Stimulated activated naive CD8-positive, alpha-beta T cell treated with anti-CD3 and anti-CD28 coated beads, Interleukin-15, amount 100 ng/mL, for 72 hours (primary cell): ENCODE measurements at regions not wholly inside any gene's neighbourhood (a gene's known extent, or its start where the extent isn't known, plus 50 kb on each side); places are given as distances from the start of the nearest gene placed in this dataset.
"Not testable (repeated sequence)": the region's sequence is repeated elsewhere in the genome, so short reads cannot be mapped to it uniquely, and the experiment has no call there.

ENCODE experiments used
- ATAC-seq: fragments of 150-1000 bp; cut with Tn5 transposase; 2 replicates; pipeline ENCODE4 v1.10.0; 2021; ENCODE audit warnings: mild to moderate bottlenecking, moderate library complexity
- DNase-seq, 2 donors: peaks; one replicate each; pipeline ENCODE4 v3.0.0; 2021 to 2022
- H3K27ac Mint-ChIP-seq, 2 donors: one replicate each; pipeline ENCODE4 v1.8.0; 2022; ENCODE audit warnings: mild to moderate bottlenecking in 2 of 2, mixed read lengths in 2 of 2, moderate library complexity in 2 of 2
- H3K27me3 Mint-ChIP-seq: one replicate; pipeline ENCODE4 v1.8.0; 2022; ENCODE audit warnings: mixed read lengths
- H3K4me1 Mint-ChIP-seq: one replicate; pipeline ENCODE4 v1.8.0; 2022; ENCODE audit warnings: mild to moderate bottlenecking, mixed read lengths
- H3K4me3 Mint-ChIP-seq, 2 donors: one replicate each; pipeline ENCODE4 v1.8.0; 2022; ENCODE audit warnings: mild to moderate bottlenecking in 2 of 2, mixed read lengths in 2 of 2, moderate library complexity in 1 of 2
- H3K9me3 Mint-ChIP-seq, 2 donors: one replicate each; pipeline ENCODE4 v1.8.0; 2022; ENCODE audit warnings: mixed read lengths in 2 of 2

DNA sequence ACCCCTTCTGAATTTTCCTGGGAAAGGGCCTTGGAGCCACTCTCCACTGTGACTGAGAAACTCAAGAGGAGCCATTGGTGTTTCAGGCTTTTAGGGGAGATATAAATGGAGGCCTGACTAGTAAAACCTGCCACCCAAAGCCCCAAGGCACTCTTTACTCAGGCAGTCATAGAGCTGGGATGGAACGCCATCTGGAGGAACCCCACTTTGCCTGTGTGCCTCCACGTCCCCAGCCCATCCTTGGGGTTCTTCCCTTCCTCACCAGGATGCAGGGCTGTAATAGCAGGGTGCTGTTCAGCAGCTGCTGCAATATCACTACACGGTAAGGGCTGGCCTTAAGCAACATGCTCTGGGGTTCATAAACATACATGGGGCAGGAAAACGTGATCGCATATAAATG lies 232.6 kb downstream of the BAMBI start:
- H3K27ac Mint-ChIP-seq, result peak overlapping the region in 1 of 2 donors; percentile 46
- H3K27me3 Mint-ChIP-seq, result no peaks in the 10 kb centered on the region
- DNase-seq, result no peak
- no peak for ATAC-seq
- H3K4me3 Mint-ChIP-seq, result no peak overlapping the region
- H3K9me3 Mint-ChIP-seq, result no peaks in the 10 kb centered on the region
- H3K4me1 Mint-ChIP-seq, result no peaks in the 10 kb centered on the region

DNA sequence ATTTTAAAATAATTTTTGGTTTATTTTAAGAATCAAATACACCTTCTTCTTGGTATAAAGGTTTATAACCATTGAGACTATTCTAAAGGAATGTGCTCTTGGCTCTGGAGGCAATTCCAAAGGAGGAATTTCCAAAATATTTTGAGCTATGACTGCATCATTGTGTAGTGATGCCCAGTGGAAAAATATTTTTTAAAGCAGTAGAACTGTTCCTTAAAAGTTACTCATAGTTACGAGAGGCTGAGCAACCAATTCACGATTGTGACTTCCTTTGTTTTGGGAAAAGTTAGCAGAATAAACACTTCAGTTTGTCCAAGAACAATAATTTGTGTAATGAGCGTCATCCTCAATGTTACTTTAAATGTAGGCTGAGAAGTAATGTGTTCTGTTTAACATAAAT lies 233.6 kb downstream of the BAMBI start:
- Mint-ChIP-seq H3K9me3 (no peaks in the 10 kb centered on the region), H3K4me1 (no peaks in the 10 kb centered on the region)
- no peak for DNase-seq

DNA sequence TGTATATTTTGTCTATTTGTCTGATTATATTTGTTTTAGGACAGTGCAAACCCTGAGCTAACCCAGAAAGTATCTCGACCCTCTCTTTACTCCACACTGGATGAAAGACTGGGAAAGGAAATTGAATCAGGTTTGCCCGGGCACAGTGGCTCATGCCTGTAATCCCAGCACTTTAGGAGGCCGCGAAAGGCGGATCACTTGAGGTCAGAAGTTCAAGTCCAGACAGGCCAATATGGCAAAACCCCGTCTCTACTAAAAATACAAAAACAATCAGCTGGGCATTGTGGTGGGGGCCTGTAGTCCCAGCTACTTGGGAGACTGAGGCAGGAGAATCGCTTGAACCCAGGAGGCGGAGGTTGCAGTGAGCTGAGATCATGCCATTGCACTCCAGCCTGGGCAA lies 234.2 kb downstream of the BAMBI start:
- H3K4me3 Mint-ChIP-seq, DNase-seq, H3K9me3 Mint-ChIP-seq, H3K27ac Mint-ChIP-seq, H3K4me1 Mint-ChIP-seq, H3K27me3 Mint-ChIP-seq, ATAC-seq: not testable (repeated sequence)

More for the DNA sequence above, 233.6 kb downstream of the BAMBI start:
- no peak for ATAC-seq
- Mint-ChIP-seq H3K4me3 (no peak overlapping the region), H3K27ac (no peak overlapping the region), H3K27me3 (no peaks in the 10 kb centered on the region)

DNA sequence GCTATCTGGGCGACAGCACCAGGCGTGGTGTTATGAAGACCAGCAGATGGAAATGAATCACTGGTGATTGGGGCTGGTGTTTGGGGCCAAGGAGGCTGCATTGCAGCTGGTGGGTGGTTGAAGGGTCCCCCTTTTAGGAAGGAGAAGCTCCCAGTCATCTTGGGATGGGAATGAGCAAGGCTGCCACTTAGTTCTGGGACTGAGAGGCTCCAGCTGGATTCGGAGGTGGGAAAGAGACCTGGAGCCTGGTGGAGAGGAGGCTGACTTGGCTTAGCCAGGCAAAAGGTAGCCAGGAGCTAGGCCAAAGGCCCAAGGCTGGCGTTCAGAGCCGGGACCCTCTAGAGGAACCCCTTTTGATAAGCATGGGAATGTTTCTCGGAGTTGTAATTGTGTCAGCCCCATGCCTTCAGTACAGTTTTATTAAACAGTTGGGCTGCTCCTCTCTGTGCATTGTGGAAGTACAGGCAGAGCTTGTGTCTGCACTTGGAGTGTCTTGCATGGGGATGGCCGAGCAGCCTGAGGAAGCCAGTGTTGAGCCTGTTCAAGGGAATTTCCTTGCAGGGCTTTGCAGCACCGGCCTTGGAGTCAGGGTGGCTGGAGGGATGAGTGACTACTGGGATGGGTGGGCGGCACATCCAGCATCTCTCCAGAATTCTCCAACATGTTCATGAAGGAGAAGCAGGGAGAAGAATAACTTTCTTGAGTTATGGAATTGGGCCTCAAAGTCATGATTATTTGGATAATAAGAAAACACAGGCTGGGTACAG lies 234.9 kb downstream of the BAMBI start:
- Mint-ChIP-seq H3K9me3 (no peaks in the 10 kb centered on the region), H3K27me3 (no peaks in the 10 kb centered on the region), H3K4me3 (no peak overlapping the region), H3K27ac (no peak overlapping the region), H3K4me1 (no peaks in the 10 kb centered on the region)
- DNase-seq, result no peak
- no peak for ATAC-seq

DNA sequence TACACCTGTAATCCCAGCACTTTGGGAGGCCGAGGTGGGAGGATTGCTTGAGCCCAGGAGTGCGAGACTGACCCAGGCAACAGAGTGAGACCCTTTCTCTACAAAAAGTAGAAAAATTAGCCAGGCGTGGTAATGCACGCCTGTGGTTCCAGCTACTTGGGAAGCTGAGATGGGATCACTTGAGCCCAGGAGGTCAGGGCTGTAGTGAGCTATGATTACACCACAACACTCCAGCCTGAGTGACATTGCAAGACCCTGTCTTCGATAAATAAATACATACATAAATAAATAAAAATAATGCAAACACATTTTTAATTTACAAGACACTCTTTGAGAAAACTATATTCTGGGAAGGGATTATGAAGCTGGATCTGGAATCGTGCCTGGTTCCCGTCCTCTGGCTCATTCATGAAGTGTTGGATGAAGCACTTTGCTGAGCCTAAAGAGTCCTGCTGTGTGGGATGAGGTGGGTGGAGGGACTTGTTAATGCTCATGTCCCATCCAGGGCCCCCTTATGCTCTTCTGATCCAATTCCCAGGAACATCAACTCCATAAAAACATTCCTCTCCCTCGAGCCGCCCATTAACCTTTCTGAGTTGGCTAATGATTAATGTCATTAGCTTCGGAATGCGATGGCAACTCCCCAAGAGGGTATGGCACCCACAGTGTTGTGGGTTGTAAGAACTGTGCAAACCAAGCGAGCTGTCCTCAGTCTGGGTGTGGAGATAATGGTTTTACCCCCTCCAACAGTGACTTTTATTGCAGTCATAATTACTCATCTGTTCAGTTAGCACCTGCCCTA lies 236.3 kb downstream of the BAMBI start:
- DNase-seq, result no peak
- no peak for ATAC-seq
- Mint-ChIP-seq H3K27ac (no peak overlapping the region), H3K27me3 (no peaks in the 10 kb centered on the region), H3K4me3 (no peak overlapping the region), H3K4me1 (no peaks in the 10 kb centered on the region), H3K9me3 (no peaks in the 10 kb centered on the region)

DNA sequence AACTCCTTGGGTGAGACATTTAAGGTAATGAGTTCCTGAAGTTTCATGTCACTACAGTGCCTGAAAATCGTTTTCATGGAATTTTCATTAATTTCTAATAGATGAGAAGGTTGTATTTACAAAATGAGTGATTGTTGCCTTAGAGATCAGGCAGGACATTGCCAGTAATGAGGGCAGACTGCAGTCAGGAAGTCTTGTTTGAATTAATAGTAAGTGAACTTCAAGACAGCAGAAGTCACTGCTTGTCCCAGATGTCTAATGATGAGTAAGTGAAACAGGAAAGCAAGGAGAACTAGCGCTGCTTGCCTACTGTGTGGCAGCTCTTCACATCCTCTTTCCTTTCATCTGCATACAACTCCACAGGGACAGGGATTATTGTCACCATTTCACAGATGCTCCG lies 237.4 kb downstream of the BAMBI start:
- DNase-seq, result no peak
- no peaks in the 10 kb centered on the region for H3K4me1 Mint-ChIP-seq
- no peak overlapping the region for H3K27ac Mint-ChIP-seq
- H3K27me3 Mint-ChIP-seq, result no peaks in the 10 kb centered on the region
- ATAC-seq, result no peak
- no peaks in the 10 kb centered on the region for H3K9me3 Mint-ChIP-seq
- no peak overlapping the region for H3K4me3 Mint-ChIP-seq

DNA sequence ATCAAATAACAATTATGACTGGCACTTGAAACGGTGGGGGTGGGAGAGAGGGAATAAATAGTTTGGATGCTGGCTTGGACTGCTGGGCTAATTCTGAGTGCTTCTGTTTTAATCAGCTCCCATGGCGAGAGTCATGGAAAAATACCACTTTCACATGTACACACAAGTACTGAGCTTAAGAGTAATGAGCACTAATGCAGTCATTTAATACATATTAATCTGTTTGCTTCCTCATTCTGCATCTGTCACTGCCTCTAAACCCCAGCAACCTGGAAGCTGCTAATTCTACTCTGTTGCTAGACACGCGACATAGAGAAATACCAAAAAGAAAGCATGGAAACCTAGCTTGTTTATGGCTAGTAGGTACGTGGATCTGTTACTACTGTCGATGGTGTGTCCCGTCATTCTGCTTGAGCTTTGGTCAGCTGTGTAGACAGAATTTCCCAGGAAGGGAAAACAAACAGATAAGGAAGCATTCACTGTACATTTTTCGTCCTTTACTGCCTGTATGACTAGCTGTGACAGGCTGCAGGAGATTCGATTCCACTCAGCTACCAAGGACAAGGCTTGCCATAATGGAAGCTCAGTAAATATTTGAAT lies 238.8 kb downstream of the BAMBI start:
- no peak overlapping the region for H3K27ac Mint-ChIP-seq
- no peaks in the 10 kb centered on the region for H3K27me3 Mint-ChIP-seq
- no peaks in the 10 kb centered on the region for H3K9me3 Mint-ChIP-seq
- DNase-seq, result no peak
- no peak for ATAC-seq
- H3K4me1 Mint-ChIP-seq, result no peaks in the 10 kb centered on the region
- no peak overlapping the region for H3K4me3 Mint-ChIP-seq

DNA sequence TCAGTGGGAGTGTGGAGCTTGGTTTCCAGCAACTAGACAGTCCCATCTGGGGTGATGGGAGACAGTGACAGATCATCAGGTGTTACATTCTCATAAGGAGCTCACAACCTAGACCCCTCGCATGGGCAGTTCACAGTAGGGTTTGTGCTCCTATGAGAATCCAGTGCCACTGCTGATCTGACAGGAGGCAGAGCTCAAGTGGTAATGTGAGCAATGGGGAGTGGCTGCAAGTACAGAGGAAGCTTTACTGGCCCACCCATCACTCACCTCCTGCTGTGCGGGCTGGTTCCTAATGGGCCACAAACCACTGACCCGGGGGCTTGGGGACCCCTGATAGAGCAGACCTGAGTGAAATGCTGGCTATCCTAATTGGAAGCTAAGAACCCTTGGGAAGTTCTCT lies 242.8 kb downstream of the BAMBI start:
- Mint-ChIP-seq H3K4me3 (no peak overlapping the region), H3K27me3 (peaks cover 22% of the 10 kb centered on the region), H3K4me1 (no peaks in the 10 kb centered on the region), H3K27ac (no peak overlapping the region), H3K9me3 (no peaks in the 10 kb centered on the region)
- DNase-seq (no peak), ATAC-seq (no peak)

DNA sequence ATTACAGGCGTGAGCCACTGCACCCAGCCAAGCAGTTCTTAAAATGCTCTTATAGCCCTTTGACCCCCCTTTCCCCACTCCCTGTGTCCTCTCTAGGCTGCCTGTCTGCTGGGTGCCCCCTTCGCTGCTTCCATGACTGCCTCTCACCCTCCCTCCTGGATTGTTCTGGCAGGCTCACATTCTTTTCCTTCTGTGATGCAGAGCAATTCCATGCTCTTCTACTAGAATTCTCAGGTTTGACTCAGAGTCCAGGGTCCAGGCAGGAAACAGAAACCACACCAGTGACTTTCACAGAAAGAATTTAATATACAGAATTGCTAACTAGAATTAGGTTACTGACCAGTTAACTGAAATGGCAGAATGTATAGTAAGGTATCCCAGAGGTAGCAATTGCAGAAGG lies 244.8 kb downstream of the BAMBI start:
- no peaks in the 10 kb centered on the region for H3K9me3 Mint-ChIP-seq
- no peaks in the 10 kb centered on the region for H3K4me1 Mint-ChIP-seq
- ATAC-seq (no peak), DNase-seq (no peak)
- H3K27ac Mint-ChIP-seq, result no peak overlapping the region
- no peak overlapping the region for H3K4me3 Mint-ChIP-seq
- H3K27me3 Mint-ChIP-seq, result peaks cover 37% of the 10 kb centered on the region

DNA sequence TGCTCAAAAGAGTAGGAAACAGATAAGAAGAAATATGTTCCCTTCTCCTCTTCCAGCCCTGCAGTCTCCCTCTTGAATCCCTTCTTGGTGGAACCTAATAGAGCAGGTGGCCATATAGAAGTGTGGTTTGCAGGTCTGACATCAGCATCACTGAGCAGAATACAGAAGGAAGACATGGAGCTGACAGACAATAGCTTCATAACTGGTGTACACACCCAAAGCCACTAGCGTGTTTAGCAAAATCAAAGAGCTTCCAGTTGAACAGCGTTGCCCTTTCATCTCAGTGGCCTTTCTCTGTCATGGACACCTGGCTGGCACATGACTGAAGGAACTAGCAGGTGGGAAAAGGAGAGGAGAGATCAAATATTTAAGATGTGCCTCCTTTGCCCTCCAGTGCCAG lies 245.5 kb downstream of the BAMBI start:
- peaks cover 37% of the 10 kb centered on the region for H3K27me3 Mint-ChIP-seq

DNA sequence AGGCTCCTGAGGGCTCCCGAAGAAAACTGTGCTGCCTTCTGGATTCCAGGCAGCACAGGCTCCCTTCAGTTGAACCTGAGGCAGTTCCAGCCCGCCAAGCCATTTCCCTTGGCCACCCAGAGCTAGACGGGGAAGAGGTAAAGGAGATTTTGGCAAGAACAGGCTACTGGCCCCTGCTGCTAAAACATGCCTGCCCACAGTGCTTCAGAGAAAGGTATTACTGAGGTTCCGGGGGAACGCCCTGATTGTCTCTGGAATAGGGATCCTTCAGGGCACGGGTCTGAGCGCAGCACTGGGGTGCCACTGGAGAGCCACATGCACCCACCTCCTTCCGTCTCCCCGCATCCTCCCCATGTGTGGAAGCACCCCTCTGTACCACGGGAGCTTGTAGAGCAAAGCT lies 247.4 kb downstream of the BAMBI start:
- Mint-ChIP-seq H3K9me3 (no peaks in the 10 kb centered on the region), H3K4me1 (no peaks in the 10 kb centered on the region), H3K4me3 (no peak overlapping the region), H3K27ac (no peak overlapping the region), H3K27me3 (peaks cover 37% of the 10 kb centered on the region)
- ATAC-seq (no peak), DNase-seq (no peak)

More for the DNA sequence above, 245.5 kb downstream of the BAMBI start:
- Mint-ChIP-seq H3K27ac (no peak overlapping the region), H3K9me3 (no peaks in the 10 kb centered on the region), H3K4me3 (no peak overlapping the region), H3K4me1 (no peaks in the 10 kb centered on the region)
- ATAC-seq (no peak), DNase-seq (no peak)

DNA sequence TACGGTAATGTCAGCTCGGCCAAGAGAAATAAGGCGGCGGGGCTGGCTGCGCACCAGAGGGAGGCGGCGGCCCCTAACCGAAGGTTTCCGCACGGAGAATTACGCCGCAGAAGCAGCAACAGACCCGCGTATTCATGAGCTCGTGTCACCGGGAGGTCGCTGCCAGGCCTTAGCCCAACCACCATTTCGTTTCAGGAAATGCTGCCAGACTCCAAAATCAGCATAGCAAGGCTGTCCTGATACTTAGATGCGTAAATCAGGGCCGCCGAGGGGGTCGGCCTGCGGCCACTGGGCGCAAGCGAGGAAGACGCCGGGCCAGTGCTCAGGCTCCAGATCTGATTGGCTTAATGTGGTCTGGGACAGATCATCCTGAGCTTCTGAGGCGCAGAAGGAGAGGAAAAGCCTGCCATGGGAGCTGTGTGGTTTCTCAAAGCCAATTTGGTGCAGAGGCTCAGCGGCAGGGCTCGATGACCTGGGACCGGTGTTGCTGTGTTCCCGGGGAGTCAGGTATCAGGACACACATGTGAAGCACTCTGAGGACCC lies 247.9 kb downstream of the BAMBI start:
- Mint-ChIP-seq H3K27me3 (peaks cover 37% of the 10 kb centered on the region), H3K27ac (no peak overlapping the region), H3K4me3 (no peak overlapping the region), H3K4me1 (no peaks in the 10 kb centered on the region), H3K9me3 (no peaks in the 10 kb centered on the region)
- DNase-seq, result no peak
- ATAC-seq, result no peak

DNA sequence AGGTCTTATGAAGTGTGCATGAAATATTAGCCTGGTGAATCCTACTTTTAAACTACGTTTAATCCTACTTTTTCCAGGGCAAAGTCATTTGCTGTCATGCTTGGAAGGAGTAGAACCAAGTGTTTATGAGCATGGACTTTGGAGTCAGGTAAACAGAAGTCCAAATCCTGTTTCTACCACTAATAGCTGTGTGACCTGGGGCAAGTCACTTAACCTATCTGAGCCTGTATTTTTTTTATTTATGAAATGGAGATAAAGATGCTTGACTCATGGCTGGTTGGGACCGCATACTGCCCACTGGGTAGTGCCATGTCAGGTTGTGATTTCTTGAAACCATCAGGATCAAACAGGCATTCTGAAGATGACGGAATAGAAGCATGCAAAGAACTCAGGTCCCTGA lies 249.6 kb downstream of the BAMBI start:
- Mint-ChIP-seq H3K4me1 (no peaks in the 10 kb centered on the region), H3K27ac (no peak overlapping the region), H3K27me3 (peaks cover 37% of the 10 kb centered on the region), H3K9me3 (no peaks in the 10 kb centered on the region), H3K4me3 (no peak overlapping the region)
- DNase-seq (no peak), ATAC-seq (no peak)

DNA sequence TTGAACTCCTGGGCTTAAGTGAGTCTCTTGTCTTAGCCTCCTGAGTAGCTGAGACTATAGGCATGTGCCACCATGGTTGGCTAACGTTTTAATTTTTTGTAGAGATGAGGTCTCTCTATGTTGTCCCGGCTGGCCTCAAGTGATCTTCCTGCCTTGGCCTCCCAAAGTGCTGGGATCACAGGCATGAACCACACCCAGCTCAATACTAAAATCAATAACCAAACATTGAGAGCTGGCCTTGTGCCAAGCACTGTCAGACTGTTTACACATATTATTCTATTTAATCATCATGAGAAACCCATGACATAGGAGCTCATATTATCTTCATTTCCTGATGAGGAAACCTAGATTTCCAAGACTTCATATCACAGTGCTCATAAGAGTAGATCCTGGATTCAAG lies 251.2 kb downstream of the BAMBI start:
- Mint-ChIP-seq H3K27me3 (peaks cover 26% of the 10 kb centered on the region), H3K4me3 (no peak overlapping the region), H3K4me1 (no peaks in the 10 kb centered on the region), H3K9me3 (no peaks in the 10 kb centered on the region), H3K27ac (no peak overlapping the region)
- ATAC-seq (no peak), DNase-seq (no peak)

DNA sequence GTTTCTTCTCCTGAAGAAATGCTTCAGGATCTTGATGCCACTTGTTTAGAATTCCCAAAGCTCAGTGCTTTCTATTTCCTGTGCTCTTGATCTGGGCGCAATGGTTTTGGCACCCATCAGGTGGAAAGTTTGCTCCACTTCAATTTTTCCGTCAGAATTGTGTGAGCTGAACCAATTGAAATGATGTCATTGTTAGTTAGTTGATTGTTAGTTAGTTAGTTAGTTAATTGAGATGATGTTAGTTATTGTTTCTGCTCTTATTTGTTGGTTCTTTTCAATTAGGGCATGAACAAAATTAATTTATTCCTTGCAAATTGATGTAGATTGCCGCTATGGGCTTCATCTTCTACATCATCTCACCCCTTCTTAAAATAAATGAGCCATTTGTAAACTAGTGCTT lies 252.6 kb downstream of the BAMBI start:
- no peak for DNase-seq
- H3K9me3 Mint-ChIP-seq, result no peaks in the 10 kb centered on the region
- no peaks in the 10 kb centered on the region for H3K4me1 Mint-ChIP-seq

More for the DNA sequence above, 252.6 kb downstream of the BAMBI start:
- ATAC-seq, result no peak
- H3K27me3 Mint-ChIP-seq, result peaks cover 16% of the 10 kb centered on the region
- H3K27ac Mint-ChIP-seq, result no peak overlapping the region
- no peak overlapping the region for H3K4me3 Mint-ChIP-seq
